ENCODE measurements at regions not wholly inside any gene's neighbourhood (a gene's known extent, or its start where the extent isn't known, plus 50 kb on each side); places are given as distances from the start of the nearest gene placed in this dataset.

DNA sequence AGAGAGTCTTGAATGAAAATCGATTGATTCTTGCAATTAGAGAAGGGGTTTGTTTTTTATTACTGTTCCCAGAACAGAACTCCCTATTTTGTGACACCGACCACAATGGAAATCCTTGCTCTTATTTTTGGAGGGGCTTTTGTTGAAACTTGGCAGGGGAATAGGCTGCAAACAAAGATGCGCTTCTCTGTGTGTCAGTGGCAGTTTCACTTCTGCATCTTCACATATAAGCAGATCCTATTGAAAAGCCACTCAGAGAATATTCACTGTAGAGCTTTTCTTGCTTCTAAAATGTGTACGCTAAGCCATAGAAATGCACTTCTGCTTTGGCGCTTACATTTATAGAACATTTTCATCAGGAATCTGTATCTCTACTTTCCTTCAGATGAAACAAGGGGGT, 1822.4 kb upstream of the SEL1L start:
- ATAC-seq (no peak), DNase-seq (no peak)
- WGBS (ENCODE audit: insufficient coverage): 78% methylated on average over 4 of the region's 5 CpGs
- H3K27ac ChIP-seq (ENCODE audit: low read length): no peak overlapping the region
- no peaks in the 10 kb centered on the region for H3K4me1 ChIP-seq (ENCODE audit: control insufficient read depth, insufficient read depth, low read length)
- no peaks in the 10 kb centered on the region for H3K4me1 Mint-ChIP-seq
- H3K36me3 ChIP-seq (ENCODE audit: control insufficient read depth, insufficient read depth, low read length): no peaks in the 10 kb centered on the region
- no peaks in the 10 kb centered on the region for H3K27me3 Mint-ChIP-seq (ENCODE audit: low read depth in 2 of 2)
- intact Hi-C loops (cut with micrococcal nuclease): no loop called here
- H3K9me3 ChIP-seq (ENCODE audit: control insufficient read depth, insufficient read depth, low read length): peaks cover 4% of the 10 kb centered on the region
- H3K9me3 Mint-ChIP-seq: peaks cover 19% of the 10 kb centered on the region in 2 donors
- H3K27me3 ChIP-seq (ENCODE audit: control insufficient read depth, insufficient read depth, low read length): no peaks in the 10 kb centered on the region
- TF ChIP-seq, protein P1, sequence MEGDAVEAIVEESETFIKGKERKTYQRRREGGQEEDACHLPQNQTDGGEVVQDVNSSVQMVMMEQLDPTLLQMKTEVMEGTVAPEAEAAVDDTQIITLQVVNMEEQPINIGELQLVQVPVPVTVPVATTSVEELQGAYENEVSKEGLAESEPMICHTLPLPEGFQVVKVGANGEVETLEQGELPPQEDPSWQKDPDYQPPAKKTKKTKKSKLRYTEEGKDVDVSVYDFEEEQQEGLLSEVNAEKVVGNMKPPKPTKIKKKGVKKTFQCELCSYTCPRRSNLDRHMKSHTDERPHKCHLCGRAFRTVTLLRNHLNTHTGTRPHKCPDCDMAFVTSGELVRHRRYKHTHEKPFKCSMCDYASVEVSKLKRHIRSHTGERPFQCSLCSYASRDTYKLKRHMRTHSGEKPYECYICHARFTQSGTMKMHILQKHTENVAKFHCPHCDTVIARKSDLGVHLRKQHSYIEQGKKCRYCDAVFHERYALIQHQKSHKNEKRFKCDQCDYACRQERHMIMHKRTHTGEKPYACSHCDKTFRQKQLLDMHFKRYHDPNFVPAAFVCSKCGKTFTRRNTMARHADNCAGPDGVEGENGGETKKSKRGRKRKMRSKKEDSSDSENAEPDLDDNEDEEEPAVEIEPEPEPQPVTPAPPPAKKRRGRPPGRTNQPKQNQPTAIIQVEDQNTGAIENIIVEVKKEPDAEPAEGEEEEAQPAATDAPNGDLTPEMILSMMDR (IDR thresholded peaks at IDR 0.05): no peak
- H3K4me3 Mint-ChIP-seq: no peak overlapping the region
- H3K27ac Mint-ChIP-seq: no peak overlapping the region
- H3K4me3 ChIP-seq (ENCODE audit: low read length): no peak overlapping the region
- no peaks in the 10 kb centered on the region for H3K36me3 Mint-ChIP-seq

DNA sequence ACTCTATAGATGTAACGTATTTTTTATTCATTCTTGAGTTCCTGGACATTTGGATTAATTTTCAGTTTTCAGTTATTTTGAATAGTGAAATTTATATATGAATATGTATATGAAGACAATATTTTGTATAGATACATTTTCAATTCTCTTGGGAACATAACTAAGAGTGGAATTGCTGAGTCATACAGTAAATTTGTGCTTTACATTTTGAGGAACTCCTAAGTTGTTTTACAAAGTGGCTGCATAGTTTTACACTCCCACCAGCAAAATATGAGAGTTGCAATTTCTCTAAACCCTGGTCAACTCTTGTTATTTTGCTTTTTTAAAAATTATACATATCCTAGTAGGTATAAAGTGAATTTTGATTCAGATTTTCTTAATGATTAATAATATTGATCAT, 1838.6 kb upstream of the SEL1L start:
- Histone ChIP-seq H3K9me3 (ENCODE audit: control insufficient read depth, insufficient read depth, low read length) (peaks cover 2% of the 10 kb centered on the region), H3K4me3 (ENCODE audit: low read length) (no peak overlapping the region), H3K4me1 (ENCODE audit: control insufficient read depth, insufficient read depth, low read length) (no peaks in the 10 kb centered on the region), H3K36me3 (ENCODE audit: control insufficient read depth, insufficient read depth, low read length) (no peaks in the 10 kb centered on the region), H3K27ac (ENCODE audit: low read length) (no peak overlapping the region), H3K27me3 (ENCODE audit: control insufficient read depth, insufficient read depth, low read length) (no peaks in the 10 kb centered on the region)
- H3K36me3 Mint-ChIP-seq: no peaks in the 10 kb centered on the region
- ATAC-seq: no peak
- intact Hi-C loops (cut with micrococcal nuclease): no loop called here
- no peaks in the 10 kb centered on the region for H3K27me3 Mint-ChIP-seq (ENCODE audit: low read depth in 2 of 2)
- H3K9me3 Mint-ChIP-seq: peaks cover 16 to 18% of the 10 kb centered on the region in 2 donors
- H3K4me1 Mint-ChIP-seq: no peaks in the 10 kb centered on the region
- H3K27ac Mint-ChIP-seq: no peak overlapping the region
- no CpG with 5 or more reads among the region's 1 CpG for WGBS (ENCODE audit: insufficient coverage)
- no peak for DNase-seq
- TF ChIP-seq, protein P1 (IDR thresholded peaks at IDR 0.05): no peak
- H3K4me3 Mint-ChIP-seq: no peak overlapping the region

DNA sequence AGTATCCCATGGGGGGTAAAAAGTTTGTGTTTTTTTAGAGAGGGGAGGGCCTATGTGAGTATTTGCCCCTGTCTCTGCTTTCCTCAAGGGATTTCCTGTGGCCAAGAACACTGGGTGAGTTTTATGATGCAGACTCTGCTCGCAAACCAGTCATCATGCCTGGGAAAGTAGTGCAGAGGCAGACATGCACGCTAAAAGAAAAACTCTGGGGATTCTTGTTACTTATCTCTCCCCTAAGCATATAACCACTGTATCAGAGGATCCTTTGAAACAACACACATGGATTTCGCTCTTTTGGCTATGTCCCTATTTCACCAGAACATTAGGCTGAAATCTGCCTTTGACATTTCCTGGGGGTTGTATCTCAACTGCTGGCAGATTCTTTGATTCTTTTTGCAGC, 1845.8 kb upstream of the SEL1L start:
- intact Hi-C loops (cut with micrococcal nuclease): no loop called here
- no peak overlapping the region for H3K4me3 Mint-ChIP-seq
- Histone ChIP-seq H3K27me3 (ENCODE audit: control insufficient read depth, insufficient read depth, low read length) (no peaks in the 10 kb centered on the region), H3K36me3 (ENCODE audit: control insufficient read depth, insufficient read depth, low read length) (no peaks in the 10 kb centered on the region), H3K9me3 (ENCODE audit: control insufficient read depth, insufficient read depth, low read length) (no peaks in the 10 kb centered on the region), H3K27ac (ENCODE audit: low read length) (no peak overlapping the region), H3K4me1 (ENCODE audit: control insufficient read depth, insufficient read depth, low read length) (no peaks in the 10 kb centered on the region), H3K4me3 (ENCODE audit: low read length) (no peak overlapping the region)
- ATAC-seq: no peak
- peaks cover 8% of the 10 kb centered on the region for H3K36me3 Mint-ChIP-seq
- no peak for DNase-seq
- WGBS (ENCODE audit: insufficient coverage): 86% methylated on average over 3 of the region's 3 CpGs
- H3K27ac Mint-ChIP-seq: no peak overlapping the region
- TF ChIP-seq, protein P1 (IDR thresholded peaks at IDR 0.05): no peak
- no peaks in the 10 kb centered on the region for H3K27me3 Mint-ChIP-seq (ENCODE audit: low read depth in 2 of 2)
- H3K4me1 Mint-ChIP-seq: no peaks in the 10 kb centered on the region
- H3K9me3 Mint-ChIP-seq: peaks cover 21 to 29% of the 10 kb centered on the region in 2 donors

DNA sequence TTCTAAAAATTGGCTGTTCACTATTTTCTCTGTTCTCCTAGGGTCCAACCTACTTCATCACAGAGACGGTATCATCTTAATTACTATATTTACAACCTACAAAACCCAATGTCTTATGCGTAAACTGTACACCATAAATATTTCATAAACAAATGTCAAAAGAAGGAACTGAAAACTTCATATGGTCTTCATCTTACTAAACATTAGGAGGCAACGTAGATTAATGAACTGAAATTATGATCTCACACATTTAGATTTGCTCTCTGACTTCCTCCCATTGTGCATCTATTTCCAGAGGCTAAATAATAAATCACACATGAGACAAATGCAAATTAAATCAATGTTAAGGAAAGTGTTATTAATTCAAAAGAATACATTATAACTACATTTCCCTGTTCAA, 1850.6 kb upstream of the SEL1L start:
- WGBS (ENCODE audit: insufficient coverage): 78% methylated on average over 2 of the region's 3 CpGs
- TF ChIP-seq, protein P1 (IDR thresholded peaks at IDR 0.05): no peak
- H3K9me3 ChIP-seq (ENCODE audit: control insufficient read depth, insufficient read depth, low read length): peaks cover 7% of the 10 kb centered on the region
- no peak for ATAC-seq
- no peak for DNase-seq
- Mint-ChIP-seq H3K4me3 (no peak overlapping the region), H3K9me3 (peaks cover 26 to 39% of the 10 kb centered on the region in 2 donors), H3K4me1 (no peaks in the 10 kb centered on the region), H3K36me3 (peaks cover 8% of the 10 kb centered on the region), H3K27me3 (ENCODE audit: low read depth in 2 of 2) (no peaks in the 10 kb centered on the region), H3K27ac (no peak overlapping the region)
- H3K4me1 ChIP-seq (ENCODE audit: control insufficient read depth, insufficient read depth, low read length): no peaks in the 10 kb centered on the region
- H3K27ac ChIP-seq (ENCODE audit: low read length): no peak overlapping the region
- no peak overlapping the region for H3K4me3 ChIP-seq (ENCODE audit: low read length)
- H3K27me3 ChIP-seq (ENCODE audit: control insufficient read depth, insufficient read depth, low read length): no peaks in the 10 kb centered on the region
- intact Hi-C loops (cut with micrococcal nuclease): no loop called here
- no peaks in the 10 kb centered on the region for H3K36me3 ChIP-seq (ENCODE audit: control insufficient read depth, insufficient read depth, low read length)

Measured in natural killer cell (primary cell).